HG03135 (cell line): ENCODE measurements at regions not wholly inside any gene's neighbourhood (a gene's known extent, or its start where the extent isn't known, plus 50 kb on each side); places are given as distances from the start of the nearest gene placed in this dataset.
"Not testable (repeated sequence)": the region's sequence is repeated elsewhere in the genome, so short reads cannot be mapped to it uniquely, and the experiment has no call there.

Experiments used
- ATAC-seq: cut with Tn5 transposase; IDR thresholded peaks from one replicate; pipeline ENCODE4 v1.9.1; 2021; ENCODE audit warnings: mild to moderate bottlenecking, moderate library complexity; ENCODE audit not compliant: unreplicated experiment

- not testable (repeated sequence) for ATAC-seq
Observed at GRCh38 chr6:112960130-112960529, 613.0 kb downstream of the RFPL4B start.

GRCh38 chr6:112967974-112968373, 620.8 kb downstream of the RFPL4B start:
- ATAC-seq: no peak

GRCh38 chr6:112971651-112972050, 624.5 kb downstream of the RFPL4B start:
- no peak for ATAC-seq

GRCh38 chr6:112974931-112975330, 627.8 kb downstream of the RFPL4B start:
- ATAC-seq: not testable (repeated sequence)

GRCh38 chr6:112976579-112976978, 629.4 kb downstream of the RFPL4B start:
- not testable (repeated sequence) for ATAC-seq

GRCh38 chr6:112979830-112980229, 632.7 kb downstream of the RFPL4B start:
- ATAC-seq: no peak

- no peak for ATAC-seq
Observed at GRCh38 chr6:112980676-112981075, 633.5 kb downstream of the RFPL4B start.

- ATAC-seq: no peak
Observed at GRCh38 chr6:112983713-112984261, 636.7 kb downstream of the RFPL4B start.

GRCh38 chr6:112984899-112985298, 637.8 kb downstream of the RFPL4B start:
- ATAC-seq: no peak

- ATAC-seq: no peak
Observed at GRCh38 chr6:112986321-112986720, 639.2 kb downstream of the RFPL4B start.

GRCh38 chr6:112988748-112989147, 641.6 kb downstream of the RFPL4B start:
- no peak for ATAC-seq

GRCh38 chr6:112990971-112991370, 643.8 kb downstream of the RFPL4B start:
- ATAC-seq: no peak

- no peak for ATAC-seq
Observed at GRCh38 chr6:112991912-112992311, 644.8 kb downstream of the RFPL4B start.

- ATAC-seq: no peak
Observed at GRCh38 chr6:112997421-112998085, 650.4 kb downstream of the RFPL4B start.

- no peak for ATAC-seq
Observed at GRCh38 chr6:113004054-113004453, 656.9 kb downstream of the RFPL4B start.

GRCh38 chr6:113004470-113005270, 657.5 kb downstream of the RFPL4B start:
- ATAC-seq: no peak

- ATAC-seq: no peak
Observed at GRCh38 chr6:113006494-113006893, 659.4 kb downstream of the RFPL4B start.

GRCh38 chr6:113009682-113010081, 662.6 kb downstream of the RFPL4B start:
- ATAC-seq: no peak

- no peak for ATAC-seq
Observed at GRCh38 chr6:113010196-113010989, 663.3 kb downstream of the RFPL4B start.

- no peak for ATAC-seq
Observed at GRCh38 chr6:113011389-113011788, 664.3 kb downstream of the RFPL4B start.

GRCh38 chr6:113011801-113012200, 664.7 kb downstream of the RFPL4B start:
- no peak for ATAC-seq
